ENCODE measurements at regions not wholly inside any gene's neighbourhood (a gene's known extent, or its start where the extent isn't known, plus 50 kb on each side); places are given as distances from the start of the nearest gene placed in this dataset.

- DNase-seq (ENCODE audit: low read depth), result no peak
Measured at GRCh38 chr10:3411044-3411443, 238.5 kb upstream of the PITRM1 start.

DNA sequence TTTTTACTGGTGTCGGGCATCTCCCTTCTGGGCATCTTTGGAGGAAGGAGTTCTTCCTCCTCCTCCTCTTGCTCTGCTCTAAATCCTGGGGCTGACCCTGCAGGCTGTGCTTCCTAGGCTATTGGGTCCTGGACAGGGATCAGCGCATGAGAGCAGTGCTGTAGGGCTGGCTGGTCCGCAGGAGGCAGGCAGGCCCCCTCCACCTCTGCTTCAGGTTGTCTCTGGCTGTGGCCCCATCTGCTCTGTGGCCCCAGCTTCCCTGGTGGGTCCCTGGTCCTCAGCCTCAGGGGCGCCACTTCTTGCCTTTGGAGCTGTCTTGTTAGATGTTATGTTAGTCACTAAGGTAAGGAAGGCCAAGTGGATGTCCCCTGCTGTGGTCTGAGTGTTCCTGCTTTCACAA is 237.3 kb upstream of the PITRM1 start:
- no peak for DNase-seq (ENCODE audit: low read depth)

GRCh38 chr10:3408603-3409365 is 236.2 kb upstream of the PITRM1 start:
- DNase-seq (ENCODE audit: low read depth), result no peak

GRCh38 chr10:3407208-3407607 is 234.6 kb upstream of the PITRM1 start:
- no peak for DNase-seq (ENCODE audit: low read depth)

GRCh38 chr10:3406556-3406955 is 234.0 kb upstream of the PITRM1 start:
- DNase-seq (ENCODE audit: low read depth), result no peak

GRCh38 chr10:3404381-3404780 is 231.8 kb upstream of the PITRM1 start:
- DNase-seq (ENCODE audit: low read depth), result no peak

- no peak for DNase-seq (ENCODE audit: low read depth)
Measured at GRCh38 chr10:3402187-3402751, 229.7 kb upstream of the PITRM1 start.

GRCh38 chr10:3401491-3401938 is 228.9 kb upstream of the PITRM1 start:
- no peak for DNase-seq (ENCODE audit: low read depth)

- DNase-seq (ENCODE audit: low read depth), result no peak
Measured at GRCh38 chr10:3400348-3400747, 227.8 kb upstream of the PITRM1 start.

DNA sequence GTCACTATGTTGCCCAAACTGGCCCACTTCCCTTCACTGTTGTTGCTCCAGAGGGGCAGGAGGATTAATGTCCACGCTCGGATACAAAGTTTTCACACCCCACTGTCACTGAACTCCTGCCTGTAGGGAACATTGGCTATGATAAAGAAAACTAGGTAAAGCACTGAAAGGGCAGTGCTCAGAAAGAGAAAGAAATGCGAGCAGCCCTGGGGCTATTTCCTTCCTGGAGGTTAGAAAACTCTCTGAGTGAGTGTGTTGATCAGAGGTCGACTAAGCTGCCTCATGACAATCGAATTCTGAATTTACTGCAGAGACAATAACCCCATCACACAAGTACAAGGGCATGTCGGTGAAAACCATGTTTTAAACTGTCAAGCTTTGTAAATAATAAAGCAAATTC is 227.2 kb upstream of the PITRM1 start:
- no peak for DNase-seq (ENCODE audit: low read depth)

GRCh38 chr10:3398825-3399646 is 226.5 kb upstream of the PITRM1 start:
- no peak for DNase-seq (ENCODE audit: low read depth)

DNA sequence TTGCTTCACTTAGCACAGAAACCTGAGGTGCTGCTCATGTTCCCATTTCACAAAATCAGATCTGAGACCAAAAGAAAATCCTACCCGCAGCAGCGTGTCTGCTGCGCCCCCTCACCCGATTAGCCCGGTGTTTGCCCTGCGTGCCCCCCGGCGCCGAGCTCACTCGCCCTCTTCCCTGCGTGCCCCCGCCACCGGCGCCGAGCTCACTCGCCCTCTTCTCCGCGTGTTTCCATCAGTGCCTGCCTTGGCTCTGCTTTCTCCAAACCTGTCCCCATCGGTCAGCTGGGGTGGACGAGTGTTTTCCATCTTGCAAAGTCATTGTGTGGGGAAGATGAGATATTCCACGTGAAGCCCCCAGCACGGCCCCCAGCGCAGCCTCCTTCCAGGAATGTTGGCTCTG is 225.3 kb upstream of the PITRM1 start:
- DNase-seq (ENCODE audit: low read depth), result no peak

- DNase-seq (ENCODE audit: low read depth), result no peak
Measured at GRCh38 chr10:3397231-3397630, 224.6 kb upstream of the PITRM1 start.

DNA sequence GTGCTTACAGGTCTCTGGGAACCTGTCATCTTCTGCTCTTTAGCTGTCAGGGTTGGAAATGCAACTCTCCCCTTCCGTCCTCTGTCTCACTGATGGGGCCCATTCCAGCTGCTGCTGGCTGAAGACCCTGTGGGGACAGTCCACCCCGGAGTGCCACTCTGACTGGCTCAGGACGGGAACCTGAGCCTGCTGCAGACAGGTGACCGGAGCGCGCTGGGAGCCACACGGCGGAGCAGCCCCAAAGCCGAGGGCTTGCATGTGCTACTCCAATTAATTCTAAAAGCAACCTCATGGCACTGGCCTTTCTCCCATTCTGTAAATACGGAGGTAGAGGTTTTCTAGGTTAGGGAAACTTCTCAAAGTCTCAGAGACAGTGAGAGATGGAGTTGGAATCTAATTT is 223.5 kb upstream of the PITRM1 start:
- no peak for DNase-seq (ENCODE audit: low read depth)

DNA sequence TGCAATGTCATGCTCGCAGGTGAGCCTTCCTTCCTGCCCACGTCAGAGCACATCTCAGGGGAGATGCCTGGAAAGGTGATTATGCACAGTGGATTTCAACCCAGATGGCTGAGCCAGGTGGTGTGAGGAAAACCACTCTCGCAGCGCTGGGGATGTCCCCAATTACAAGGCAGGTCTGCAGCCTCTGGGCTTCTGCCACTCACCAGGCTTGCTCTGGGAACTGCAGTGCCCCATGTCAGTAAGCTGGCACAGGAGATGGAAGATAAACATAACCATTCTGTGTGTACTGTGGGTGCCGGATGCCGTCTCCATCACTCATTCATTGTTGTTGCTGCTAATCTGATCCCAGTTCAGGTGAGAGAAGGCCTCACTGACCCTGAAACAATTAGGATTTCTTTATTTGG is 222.9 kb upstream of the PITRM1 start:
- no peak for DNase-seq (ENCODE audit: low read depth)

DNA sequence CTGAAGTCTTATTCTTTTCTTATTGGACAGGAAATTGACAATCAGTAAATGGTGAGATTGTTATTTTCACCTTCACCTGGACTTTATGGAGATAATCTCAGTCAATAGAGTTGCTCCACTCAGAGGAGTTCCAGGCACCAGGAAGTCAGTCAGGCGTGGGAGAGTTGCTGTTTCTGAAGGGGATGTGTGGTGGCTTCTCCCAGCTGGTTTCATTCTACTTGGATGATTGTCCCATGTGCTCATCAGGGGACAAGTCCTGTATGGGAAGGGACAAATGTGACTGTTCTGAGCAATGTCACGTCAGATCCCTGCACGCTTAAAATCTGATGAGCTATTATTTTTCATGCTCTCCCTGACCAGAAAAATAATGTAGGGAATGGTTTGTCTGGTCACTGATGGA is 222.5 kb upstream of the PITRM1 start:
- no peak for DNase-seq (ENCODE audit: low read depth)

GRCh38 chr10:3393958-3394357 is 221.4 kb upstream of the PITRM1 start:
- DNase-seq (ENCODE audit: low read depth), result no peak

DNA sequence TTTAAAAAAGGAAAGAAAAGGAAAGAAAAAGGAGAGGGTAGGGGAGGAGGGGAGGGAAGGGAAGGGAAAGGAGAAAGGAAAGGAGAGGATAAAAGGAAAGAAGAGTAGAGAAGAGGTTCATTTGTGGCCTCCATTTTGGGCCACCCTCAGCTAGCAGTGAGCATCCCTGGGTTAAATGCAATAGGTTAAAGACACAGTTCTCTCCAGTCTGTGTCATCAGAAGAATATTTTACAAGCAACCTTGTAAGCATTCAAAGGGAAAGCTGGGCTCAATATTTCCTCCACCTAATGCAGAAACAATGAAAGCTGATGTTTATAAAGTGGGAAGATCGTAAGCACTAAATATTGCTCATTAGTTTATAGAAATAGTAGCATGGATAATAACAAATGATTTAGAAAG is 219.1 kb upstream of the PITRM1 start:
- DNase-seq (ENCODE audit: low read depth), result no peak

DNA sequence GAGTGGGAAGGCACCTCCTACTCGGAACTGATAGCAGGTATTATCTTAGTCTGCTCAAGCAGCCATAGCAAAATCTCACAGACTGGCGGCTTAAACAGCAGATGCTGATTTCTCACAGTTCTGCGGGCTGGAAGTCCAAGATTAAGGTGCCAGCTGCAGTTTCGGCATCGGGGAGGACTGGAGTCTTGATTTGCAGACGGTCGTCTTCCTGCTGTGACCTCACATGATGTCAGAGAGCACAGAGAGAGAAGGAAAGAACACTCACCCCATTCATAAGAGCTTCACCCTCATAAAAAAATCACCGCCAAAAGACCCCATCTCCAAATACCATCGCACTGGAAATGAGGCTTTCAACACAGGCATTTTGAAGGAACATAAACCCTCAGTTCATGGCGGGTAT is 216.5 kb upstream of the PITRM1 start:
- no peak for DNase-seq (ENCODE audit: low read depth)

- no peak for DNase-seq (ENCODE audit: low read depth)
Measured at GRCh38 chr10:3385487-3385886, 212.9 kb upstream of the PITRM1 start.

GRCh38 chr10:3382092-3382491 is 209.5 kb upstream of the PITRM1 start:
- no peak for DNase-seq (ENCODE audit: low read depth)

DNA sequence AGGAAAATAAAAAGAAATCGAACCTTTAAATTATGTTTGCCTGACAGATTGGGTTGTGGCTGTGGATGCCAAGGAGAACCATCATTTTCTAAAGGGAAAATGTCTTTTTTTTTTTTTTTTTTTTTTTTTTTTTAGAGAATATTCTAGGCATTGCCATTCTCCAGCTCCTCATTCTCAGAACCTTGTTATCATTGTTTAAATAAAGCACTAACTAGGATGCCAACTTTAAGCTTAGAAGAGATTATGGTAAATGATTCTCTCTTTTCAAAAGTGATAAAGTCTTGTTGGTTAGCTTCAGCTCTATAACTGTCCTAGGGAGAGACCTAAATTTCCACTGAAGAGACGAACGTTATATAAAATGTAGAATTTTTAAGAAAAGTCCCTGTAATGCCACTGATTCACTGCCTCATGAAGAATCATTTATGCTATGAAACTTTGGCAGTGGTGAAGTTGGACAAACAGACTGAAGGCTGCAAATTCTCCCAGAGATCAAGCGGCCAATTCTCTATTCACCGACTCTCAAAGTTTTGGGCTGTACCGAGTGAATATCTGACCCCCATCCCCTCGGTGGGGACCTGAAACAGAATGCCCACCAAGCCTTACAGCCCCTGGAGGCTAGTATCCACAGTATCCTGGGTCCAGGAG is 207.9 kb upstream of the PITRM1 start:
- no peak for DNase-seq (ENCODE audit: low read depth)

DNA sequence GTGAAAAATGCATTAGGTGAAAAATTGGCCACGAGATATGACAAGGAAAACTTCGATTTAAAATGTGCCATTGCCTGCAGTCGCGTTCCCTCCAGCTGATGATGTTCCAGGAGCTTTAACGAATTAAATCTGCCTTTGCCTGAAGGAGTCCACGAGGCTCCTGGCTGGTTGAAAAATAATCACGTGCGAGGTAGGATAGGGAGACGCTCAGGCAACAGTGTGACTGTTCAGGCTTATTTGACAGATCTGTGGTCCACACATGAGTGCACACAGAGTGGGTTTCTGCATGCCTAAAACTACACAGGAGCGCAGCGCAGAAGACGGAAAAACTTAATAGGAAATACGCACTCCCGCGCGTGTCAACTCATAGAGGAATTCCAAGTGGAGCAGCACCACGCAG is 204.0 kb upstream of the PITRM1 start:
- no peak for DNase-seq (ENCODE audit: low read depth)
